CD4-positive, alpha-beta T cell treated with Interleukin-4 for 4 hours (primary cell): ENCODE measurements at regions not wholly inside any gene's neighbourhood (a gene's known extent, or its start where the extent isn't known, plus 50 kb on each side); places are given as distances from the start of the nearest gene placed in this dataset.
"Not testable (repeated sequence)": the region's sequence is repeated elsewhere in the genome, so short reads cannot be mapped to it uniquely, and the experiment has no call there.

Experiments used
- DNase-seq: peaks from one replicate; pipeline ENCODE4 v3.0.0-alpha.2; 2020

DNA sequence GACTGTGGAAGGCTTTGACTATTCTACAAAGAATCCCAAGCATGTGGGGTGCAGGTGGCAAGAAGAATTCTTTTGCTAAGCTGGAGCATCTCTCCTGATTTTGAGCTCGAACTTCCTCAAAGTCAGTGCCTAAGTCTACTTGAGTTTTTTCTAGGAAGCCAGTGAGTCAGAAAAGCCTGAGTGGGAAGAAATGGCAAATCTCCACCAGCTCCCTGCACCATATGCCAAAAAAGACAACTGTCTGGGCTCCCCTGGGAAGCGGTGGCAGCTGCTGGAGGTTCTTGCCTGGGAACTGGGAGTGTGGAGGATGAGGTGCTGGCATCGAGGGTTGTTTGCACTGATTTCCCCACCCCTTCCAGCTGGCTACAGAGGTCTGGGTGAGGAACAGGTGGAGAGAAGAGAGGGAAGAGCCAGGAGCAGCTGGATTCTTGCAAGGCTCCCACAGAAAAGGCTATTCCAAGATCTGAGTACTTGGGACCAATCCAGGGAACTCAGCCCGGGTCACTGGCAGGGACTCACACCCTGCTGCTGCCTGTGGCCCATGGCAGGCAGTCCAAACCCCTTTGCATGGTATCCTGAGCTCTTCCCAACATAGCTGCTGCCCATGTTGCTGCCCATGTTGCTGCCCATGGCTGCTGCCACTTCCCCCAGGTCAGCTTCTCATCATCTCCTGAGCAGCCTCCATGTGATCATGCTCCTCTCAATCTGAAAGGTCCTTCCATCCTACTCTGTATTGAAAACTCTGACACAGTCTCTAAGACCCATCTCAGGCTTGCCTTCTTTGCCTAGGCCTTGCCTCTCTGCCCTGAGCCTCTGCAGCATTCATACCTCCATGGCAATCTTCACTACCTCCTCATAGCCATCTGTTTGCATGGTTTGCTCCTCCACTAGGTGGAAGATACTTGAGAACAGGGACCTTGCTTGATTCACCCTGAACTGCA is 128.3 kb upstream of the SPATS2L start:
- DNase-seq, result no peak

- DNase-seq, result no peak
These were observed 127.3 kb upstream of the SPATS2L start for GRCh38 chr2:200179151-200179550.

- DNase-seq, result no peak
These were observed 125.5 kb upstream of the SPATS2L start for GRCh38 chr2:200180943-200181342.

DNA sequence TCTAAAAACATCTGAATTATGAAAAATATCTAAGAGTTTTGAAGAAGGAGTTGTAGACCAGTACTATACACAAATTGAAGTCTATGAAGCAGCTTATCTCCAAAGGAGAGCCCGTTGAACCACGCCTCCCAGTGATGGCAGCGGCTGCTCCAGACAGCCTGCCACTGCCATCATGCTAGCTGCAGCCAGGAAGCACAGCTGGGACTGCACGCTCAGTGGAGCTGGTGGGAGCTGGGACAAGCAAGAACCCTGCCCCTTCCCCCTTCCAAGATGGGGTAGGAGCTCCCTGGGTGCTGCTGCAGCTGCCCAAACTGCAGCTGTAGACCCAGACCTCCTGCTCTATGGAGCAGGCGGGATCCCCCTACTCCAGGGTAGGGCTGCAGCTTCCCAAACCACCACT is 124.7 kb upstream of the SPATS2L start:
- no peak for DNase-seq

GRCh38 chr2:200184748-200185627 is 121.5 kb upstream of the SPATS2L start:
- DNase-seq, result no peak

- no peak for DNase-seq
These were observed 120.9 kb upstream of the SPATS2L start for GRCh38 chr2:200185628-200186000.

DNA sequence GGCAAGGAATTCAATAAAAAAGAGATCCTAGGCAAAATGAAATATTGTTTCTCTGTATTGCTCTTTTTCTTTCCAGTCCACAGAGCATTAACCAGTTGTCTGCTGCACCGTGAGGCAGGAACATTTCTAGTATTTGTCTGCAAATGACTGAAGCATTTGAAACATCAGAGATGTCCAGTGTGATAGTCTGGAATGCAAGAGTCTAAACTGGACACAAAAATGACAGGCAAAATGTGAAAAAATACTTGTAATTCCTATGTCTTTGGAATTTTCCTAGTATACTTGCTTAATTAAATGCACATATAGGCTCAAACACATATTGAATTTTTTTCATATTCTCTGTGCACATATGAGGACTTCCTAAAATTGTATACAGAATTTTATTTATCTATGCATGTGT is 120.5 kb upstream of the SPATS2L start:
- DNase-seq, result no peak

DNA sequence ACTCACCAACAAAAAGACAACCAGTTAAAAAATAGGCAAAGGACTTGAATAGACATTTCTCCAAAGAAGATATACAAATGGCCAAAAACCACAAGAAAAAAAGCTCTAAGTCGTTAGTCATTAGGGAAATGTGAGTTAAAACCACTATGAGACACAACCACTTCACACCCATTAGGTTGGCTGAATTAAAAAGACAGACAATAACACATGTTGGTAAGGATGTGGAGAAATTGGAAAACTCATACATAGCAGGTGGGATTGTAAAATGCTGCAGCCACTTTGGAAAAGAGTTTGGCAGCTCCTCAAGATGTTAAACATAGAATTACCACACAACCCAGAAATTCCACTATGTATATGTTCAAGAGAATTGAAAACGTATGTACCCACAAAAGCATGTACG is 117.6 kb upstream of the SPATS2L start:
- DNase-seq, result no peak

- DNase-seq, result no peak
These were observed 116.5 kb upstream of the SPATS2L start for GRCh38 chr2:200189964-200190363.

DNA sequence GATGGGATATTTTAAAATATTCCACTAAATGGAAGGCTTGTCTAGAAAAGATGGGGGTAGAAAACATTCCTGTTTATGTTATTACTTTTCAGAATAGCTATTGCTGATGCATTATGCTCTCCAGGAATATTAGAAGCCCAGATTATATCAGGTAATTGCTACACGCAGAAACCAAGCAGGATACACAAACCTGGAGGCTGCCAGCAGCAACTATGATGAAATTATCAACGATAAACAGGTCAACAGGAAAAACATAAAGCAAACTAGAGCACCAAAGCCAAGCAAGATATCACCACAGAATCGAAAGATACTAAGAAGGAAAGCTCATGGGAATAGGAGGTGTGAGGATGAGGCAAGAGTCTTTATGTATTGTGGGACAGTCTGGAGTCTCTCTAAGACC is 113.2 kb upstream of the SPATS2L start:
- no peak for DNase-seq

DNA sequence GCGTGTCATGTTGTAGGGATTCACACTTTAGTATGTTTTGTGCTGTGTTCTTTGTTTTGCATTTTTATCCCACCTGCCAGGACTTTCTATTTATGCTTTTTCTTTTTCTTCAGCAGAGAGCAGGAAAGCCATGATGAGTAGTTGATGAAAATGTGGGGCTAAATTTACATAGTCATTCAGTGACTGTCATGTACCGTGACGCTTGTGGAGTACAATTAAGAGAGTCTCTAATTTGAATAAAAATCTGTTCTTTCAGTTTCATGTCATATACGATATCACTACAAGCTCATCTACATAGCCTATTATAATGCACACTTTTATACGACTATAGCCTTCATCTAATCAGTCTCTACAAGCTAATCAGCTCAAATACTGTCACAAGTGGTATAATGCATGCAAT is 112.7 kb upstream of the SPATS2L start:
- DNase-seq, result no peak

- no peak for DNase-seq
These were observed 111.7 kb upstream of the SPATS2L start for GRCh38 chr2:200194746-200195145.

- DNase-seq, result peak; percentile 4
These were observed 107.5 kb upstream of the SPATS2L start for GRCh38 chr2:200199005-200199404.

DNA sequence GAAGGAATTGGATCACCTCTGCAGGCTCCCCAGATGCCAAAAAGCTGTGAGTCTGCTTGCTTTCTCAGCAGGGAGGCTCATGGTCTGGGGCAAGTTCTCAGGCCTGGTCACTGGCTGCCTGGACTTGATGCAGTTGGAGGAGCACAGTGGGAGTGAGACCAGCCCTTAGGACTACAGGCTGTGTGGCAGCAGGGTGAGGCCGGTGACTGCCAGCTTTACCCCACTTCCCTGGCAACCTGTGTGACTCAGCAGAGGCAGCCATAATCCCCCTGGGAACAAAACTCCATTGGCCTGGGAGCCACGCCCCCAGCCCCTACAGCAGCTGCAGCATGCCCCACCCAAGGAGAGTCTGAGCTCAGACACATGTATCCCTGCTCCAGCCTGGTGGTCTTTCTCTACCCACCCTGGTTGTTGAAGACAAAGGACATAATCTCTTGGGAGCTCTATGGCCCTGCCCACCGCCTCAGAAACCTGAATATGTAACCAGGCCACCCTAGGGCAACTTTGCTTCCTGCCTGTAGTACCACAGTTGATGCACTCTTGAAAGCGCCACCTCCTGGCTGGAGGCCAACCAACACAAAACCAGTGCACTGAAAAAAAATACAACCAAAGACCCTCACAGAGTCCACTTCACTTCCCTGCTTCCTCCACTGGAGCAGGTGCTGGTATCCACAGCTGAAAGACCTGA is 106.8 kb upstream of the SPATS2L start:
- DNase-seq, result no peak

GRCh38 chr2:200201839-200202238 is 104.7 kb upstream of the SPATS2L start:
- not testable (repeated sequence) for DNase-seq

GRCh38 chr2:200203381-200203827 is 103.1 kb upstream of the SPATS2L start:
- no peak for DNase-seq

GRCh38 chr2:200208041-200208440 is 98.5 kb upstream of the SPATS2L start:
- DNase-seq, result no peak

GRCh38 chr2:200209030-200209429 is 97.5 kb upstream of the SPATS2L start:
- DNase-seq, result no peak

DNA sequence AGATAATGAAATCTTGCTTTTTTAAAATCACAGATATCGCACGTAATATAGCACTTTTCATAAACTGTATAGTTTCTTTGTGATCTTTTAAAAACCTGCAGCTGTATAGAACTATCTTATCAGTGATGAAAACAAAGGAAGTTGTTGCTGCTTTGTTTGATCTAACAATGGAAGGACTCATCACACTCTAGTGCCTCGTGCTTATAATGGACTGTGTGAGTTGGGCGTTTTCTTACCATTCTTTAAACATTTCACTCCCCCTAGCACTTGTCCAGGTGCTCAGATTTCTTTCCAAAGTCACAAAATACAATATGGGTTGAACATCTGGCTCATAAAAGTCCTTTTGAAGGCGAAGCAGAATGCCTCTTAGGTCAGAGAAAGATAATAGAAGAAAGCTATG is 94.8 kb upstream of the SPATS2L start:
- DNase-seq, result no peak

DNA sequence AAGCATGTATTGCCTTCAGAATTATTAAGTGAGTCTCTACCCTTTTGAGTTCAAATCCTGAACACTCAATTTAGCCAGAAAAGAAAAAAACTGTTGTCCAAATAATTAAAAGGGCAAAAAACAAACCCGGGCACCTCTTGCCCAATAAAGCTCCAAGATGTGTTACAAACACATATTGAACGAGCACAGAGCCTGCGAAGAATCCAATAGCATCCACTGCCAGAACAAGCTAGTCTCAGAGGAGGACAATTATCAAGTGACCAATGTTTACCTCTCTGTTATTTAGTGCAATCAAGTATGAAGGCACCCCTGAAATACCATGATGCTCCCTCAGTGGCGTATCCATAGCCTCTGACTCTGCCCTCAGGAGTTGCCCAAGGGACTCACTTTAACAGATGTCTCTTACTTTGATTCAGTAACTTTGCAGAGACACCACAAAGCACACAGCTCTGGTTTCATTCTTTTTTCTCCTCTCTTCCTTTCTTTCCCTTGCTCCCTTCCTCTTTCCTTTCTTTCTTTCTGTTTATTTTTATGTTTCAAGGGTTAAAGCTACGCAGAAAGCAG is 93.5 kb upstream of the SPATS2L start:
- no peak for DNase-seq

DNA sequence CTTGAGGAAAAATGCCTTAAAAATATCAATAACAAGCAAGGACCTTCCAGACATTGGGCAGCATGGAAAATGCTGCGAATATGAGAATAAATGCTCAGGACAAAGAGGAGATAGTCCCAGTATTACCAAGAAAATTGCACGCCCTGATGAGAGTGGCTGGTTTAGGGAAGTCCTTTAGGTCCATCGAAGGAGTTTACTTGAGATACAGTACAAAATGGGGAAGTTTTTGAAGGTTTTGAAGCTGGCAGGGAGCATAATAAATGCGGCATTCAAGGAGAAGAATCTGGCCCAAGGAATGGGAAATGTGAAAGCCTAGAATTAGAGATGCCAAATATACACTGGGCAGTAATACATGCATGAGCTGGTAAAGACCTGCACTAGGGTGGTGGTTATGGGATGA is 90.2 kb upstream of the SPATS2L start:
- DNase-seq, result no peak

DNA sequence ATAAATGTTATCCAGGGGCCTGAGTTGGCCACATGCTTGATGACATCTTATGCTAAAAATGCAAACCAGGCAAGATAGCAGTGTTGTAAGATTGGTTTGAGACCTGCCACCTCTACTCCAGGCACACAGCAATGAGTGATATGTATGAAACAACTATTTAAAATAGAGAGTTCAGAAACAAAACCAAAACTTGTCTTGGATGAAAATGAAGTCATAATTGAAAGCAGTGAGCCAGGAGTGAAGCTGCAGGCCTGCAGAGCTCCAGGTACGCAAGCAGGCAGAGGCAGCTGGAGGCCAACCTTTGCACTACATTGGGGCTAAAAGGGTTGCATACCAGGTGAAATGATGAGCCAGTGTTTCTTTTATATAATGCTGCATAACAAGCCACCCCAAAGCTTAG is 89.2 kb upstream of the SPATS2L start:
- no peak for DNase-seq

DNA sequence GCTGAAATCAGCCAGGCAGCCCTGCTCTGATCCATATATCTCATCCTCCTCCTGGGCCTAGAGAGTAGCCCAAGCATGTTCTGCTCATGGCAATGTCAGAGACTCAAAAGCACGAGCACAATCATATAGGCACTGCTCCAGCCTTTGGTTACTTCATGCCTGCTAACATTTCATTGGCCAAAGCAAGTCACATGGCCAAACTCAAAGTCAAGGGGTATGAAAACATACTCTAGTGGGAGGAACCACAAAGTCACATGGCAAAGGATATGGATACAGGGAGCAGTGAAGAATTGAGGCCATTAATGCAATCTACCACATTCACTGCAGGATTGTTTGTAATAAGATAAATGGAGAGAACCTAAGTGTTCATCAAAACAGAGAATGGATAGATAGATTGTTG is 87.8 kb upstream of the SPATS2L start:
- DNase-seq, result no peak
